GM18867 (cell line): ENCODE measurements at regions not wholly inside any gene's neighbourhood (a gene's known extent, or its start where the extent isn't known, plus 50 kb on each side); places are given as distances from the start of the nearest gene placed in this dataset.
"Not testable (repeated sequence)": the region's sequence is repeated elsewhere in the genome, so short reads cannot be mapped to it uniquely, and the experiment has no call there.

ENCODE experiments used
- ATAC-seq: cut with Tn5 transposase; IDR thresholded peaks from one replicate; pipeline ENCODE4 v1.9.1; 2021; ENCODE audit warnings: mild to moderate bottlenecking, moderate library complexity; ENCODE audit not compliant: unreplicated experiment

- no peak for ATAC-seq
Measured at GRCh38 chr9:115443890-115444289, 325.9 kb upstream of the TNC start.

- ATAC-seq, result no peak
Measured at GRCh38 chr9:115444959-115445358, 327.0 kb upstream of the TNC start.

- ATAC-seq, result no peak
Measured at GRCh38 chr9:115445655-115446054, 327.7 kb upstream of the TNC start.

- ATAC-seq, result no peak
Measured at GRCh38 chr9:115456515-115456914, 338.6 kb upstream of the TNC start.

GRCh38 chr9:115461280-115461679 is 343.3 kb upstream of the TNC start:
- no peak for ATAC-seq

GRCh38 chr9:115462623-115463022 is 344.7 kb upstream of the TNC start:
- ATAC-seq, result no peak

- ATAC-seq, result no peak
Measured at GRCh38 chr9:115466756-115467155, 348.8 kb upstream of the TNC start.

- ATAC-seq, result no peak
Measured at GRCh38 chr9:115469841-115470240, 351.9 kb upstream of the TNC start.

GRCh38 chr9:115473032-115473431 is 355.1 kb upstream of the TNC start:
- ATAC-seq, result not testable (repeated sequence)

- ATAC-seq, result no peak
Measured at GRCh38 chr9:115481769-115482168, 363.8 kb upstream of the TNC start.

GRCh38 chr9:115482747-115483146 is 364.8 kb upstream of the TNC start:
- no peak for ATAC-seq

- ATAC-seq, result no peak
Measured at GRCh38 chr9:115492869-115493268, 374.9 kb upstream of the TNC start.

- no peak for ATAC-seq
Measured at GRCh38 chr9:115494393-115494792, 376.4 kb upstream of the TNC start.

- ATAC-seq, result no peak
Measured at GRCh38 chr9:115495052-115495635, 377.2 kb upstream of the TNC start.

GRCh38 chr9:115495836-115496235 is 377.9 kb upstream of the TNC start:
- no peak for ATAC-seq

GRCh38 chr9:115498303-115498702 is 380.3 kb upstream of the TNC start:
- no peak for ATAC-seq

- no peak for ATAC-seq
Measured at GRCh38 chr9:115507148-115507547, 389.2 kb upstream of the TNC start.

- ATAC-seq, result no peak
Measured at GRCh38 chr9:115513148-115513547, 395.2 kb upstream of the TNC start.

GRCh38 chr9:115514454-115514853 is 396.5 kb upstream of the TNC start:
- no peak for ATAC-seq

- no peak for ATAC-seq
Measured at GRCh38 chr9:115517335-115518075, 399.5 kb upstream of the TNC start.

GRCh38 chr9:115520646-115521045 is 402.7 kb upstream of the TNC start:
- no peak for ATAC-seq

- ATAC-seq, result no peak
Measured at GRCh38 chr9:115522912-115523311, 405.0 kb upstream of the TNC start.
